ENCODE measurements at regions not wholly inside any gene's neighbourhood (a gene's known extent, or its start where the extent isn't known, plus 50 kb on each side); places are given as distances from the start of the nearest gene placed in this dataset.

GRCh38 chr11:87602776-87603175, 565.0 kb downstream of the TMEM135 start:
- no peak for TF ChIP-seq EP300 (IDR thresholded peaks at IDR 0.05)
- TF ChIP-seq CTCF (IDR thresholded peaks at IDR 0.05): no peak
- TF ChIP-seq POLR2AphosphoS5 (IDR thresholded peaks at IDR 0.05): no peak
- no peak for TF ChIP-seq POLR2A (IDR thresholded peaks at IDR 0.05)

Data from gastroesophageal sphincter (tissue), 3 donors.